NT2/D1 (cell line): ENCODE measurements at regions not wholly inside any gene's neighbourhood (a gene's known extent, or its start where the extent isn't known, plus 50 kb on each side); places are given as distances from the start of the nearest gene placed in this dataset.
"Not testable (repeated sequence)": the region's sequence is repeated elsewhere in the genome, so short reads cannot be mapped to it uniquely, and the experiment has no call there.

Experiments
- DNase-seq: peaks from one replicate; pipeline ENCODE4 v3.0.0-alpha.2; 2011; ENCODE audit warnings: low read depth, low spot score
- H3K27me3 ChIP-seq: 2 replicates; pipeline ENCODE4 v1.6.0; 2011; ENCODE audit warnings: mild to moderate bottlenecking; ENCODE audit not compliant: insufficient read length, insufficient read depth
- H3K36me3 ChIP-seq: 2 replicates; pipeline ENCODE4 v1.6.1; 2011; ENCODE audit warnings: mild to moderate bottlenecking, low read length, mixed read lengths; ENCODE audit not compliant: insufficient read depth, insufficient read length
- H3K4me1 ChIP-seq: 2 replicates; pipeline ENCODE4 v1.5.1; 2011; ENCODE audit not compliant: insufficient read depth, insufficient read length
- H3K4me3 ChIP-seq: 2 replicates; pipeline ENCODE4 v1.5.1; 2011; ENCODE audit warnings: low read depth; ENCODE audit not compliant: insufficient read length
- H3K9ac ChIP-seq: 2 replicates; pipeline ENCODE4 v1.6.0; 2011; ENCODE audit warnings: low read depth; ENCODE audit not compliant: insufficient read length
- H3K9me3 ChIP-seq: 2 replicates; pipeline ENCODE4 v1.5.1; 2011; ENCODE audit warnings: mild to moderate bottlenecking, low read length; ENCODE audit not compliant: insufficient read depth
- SUZ12 ChIP-seq: IDR thresholded peaks from 2 replicates; pipeline ENCODE4 v1.6.1; 2011; ENCODE audit not compliant: insufficient read length, insufficient read depth; ENCODE audit errors: extremely low read depth
- YY1 ChIP-seq: IDR thresholded peaks from 2 replicates; pipeline ENCODE4 v1.6.1; 2011; ENCODE audit not compliant: insufficient read length, insufficient read depth
- ZNF274 ChIP-seq: IDR thresholded peaks from 2 replicates; pipeline ENCODE4 v1.6.1; 2011; ENCODE audit warnings: mild to moderate bottlenecking, low read depth, low read length

DNA sequence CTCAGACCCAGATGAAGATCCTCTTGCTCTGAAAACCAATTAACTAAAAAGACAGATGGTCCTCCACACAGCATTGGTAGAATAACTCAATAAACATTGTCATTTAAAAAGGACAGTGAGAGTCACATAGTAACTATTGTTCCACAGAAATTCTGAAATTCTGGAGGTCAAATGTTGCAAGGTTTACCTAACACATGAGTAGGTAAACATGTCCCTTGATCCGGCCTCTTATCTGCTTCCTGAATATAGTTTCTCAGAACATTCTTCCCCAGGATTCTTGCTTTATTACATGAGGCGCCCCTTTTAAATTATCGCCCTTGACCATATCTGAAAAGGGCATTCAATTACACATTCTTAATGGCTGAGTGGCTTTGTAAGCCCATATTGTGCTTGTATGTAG is 270.7 kb downstream of the SEMA3D start:
- H3K9ac ChIP-seq: no peak overlapping the region
- H3K9me3 ChIP-seq: no peaks in the 10 kb centered on the region
- H3K27me3 ChIP-seq: no peaks in the 10 kb centered on the region
- no peak for DNase-seq
- no peak overlapping the region for H3K4me3 ChIP-seq
- TF ChIP-seq SUZ12: no peak
- no peak for TF ChIP-seq ZNF274
- TF ChIP-seq YY1: no peak
- H3K4me1 ChIP-seq: no peaks in the 10 kb centered on the region
- H3K36me3 ChIP-seq: no peaks in the 10 kb centered on the region

DNA sequence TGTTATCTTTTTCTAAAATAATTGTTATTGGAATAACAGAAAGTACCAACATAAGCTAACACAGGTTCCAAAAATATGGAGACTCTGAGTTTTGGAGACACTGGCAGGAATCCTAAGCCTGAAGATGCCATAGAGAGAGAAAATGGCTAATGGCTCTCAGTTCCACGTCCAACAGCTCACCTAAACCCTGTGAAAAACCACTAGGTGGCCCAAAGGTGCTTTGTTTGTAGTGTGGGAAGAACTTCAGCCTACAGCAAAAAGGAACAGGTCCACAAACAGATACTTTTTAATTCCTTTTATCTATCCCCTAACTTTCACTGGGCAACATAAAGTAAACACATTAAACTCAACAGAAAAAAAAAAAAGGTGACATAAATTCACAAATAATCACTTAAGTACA is 272.3 kb downstream of the SEMA3D start:
- Histone ChIP-seq H3K27me3 (no peaks in the 10 kb centered on the region), H3K9me3 (no peaks in the 10 kb centered on the region), H3K36me3 (no peaks in the 10 kb centered on the region), H3K4me3 (no peak overlapping the region), H3K4me1 (no peaks in the 10 kb centered on the region), H3K9ac (no peak overlapping the region)
- no peak for TF ChIP-seq SUZ12
- TF ChIP-seq YY1: no peak
- TF ChIP-seq ZNF274: no peak
- no peak for DNase-seq

DNA sequence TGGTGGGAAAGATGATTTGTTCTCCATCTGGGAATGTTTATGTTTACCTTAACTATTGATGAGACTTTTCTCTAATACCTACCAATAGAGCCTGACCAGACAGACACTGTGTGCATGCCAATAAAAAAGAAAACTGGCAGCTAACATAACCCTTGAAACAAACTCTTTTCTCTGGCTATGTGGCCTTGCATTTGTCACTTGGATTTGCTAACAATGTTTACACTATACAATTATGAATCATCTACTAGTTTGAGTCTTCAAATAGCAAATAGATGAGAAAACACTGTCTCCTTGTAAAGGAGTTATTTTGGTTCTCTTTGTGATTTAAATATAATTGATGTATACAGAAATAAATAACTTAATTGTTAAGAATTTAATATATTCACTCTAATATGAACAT is 273.1 kb downstream of the SEMA3D start:
- Histone ChIP-seq H3K4me1 (no peaks in the 10 kb centered on the region), H3K9me3 (no peaks in the 10 kb centered on the region), H3K27me3 (no peaks in the 10 kb centered on the region), H3K36me3 (no peaks in the 10 kb centered on the region), H3K4me3 (no peak overlapping the region), H3K9ac (no peak overlapping the region)
- no peak for DNase-seq
- TF ChIP-seq SUZ12 (no peak), YY1 (no peak), ZNF274 (no peak)

DNA sequence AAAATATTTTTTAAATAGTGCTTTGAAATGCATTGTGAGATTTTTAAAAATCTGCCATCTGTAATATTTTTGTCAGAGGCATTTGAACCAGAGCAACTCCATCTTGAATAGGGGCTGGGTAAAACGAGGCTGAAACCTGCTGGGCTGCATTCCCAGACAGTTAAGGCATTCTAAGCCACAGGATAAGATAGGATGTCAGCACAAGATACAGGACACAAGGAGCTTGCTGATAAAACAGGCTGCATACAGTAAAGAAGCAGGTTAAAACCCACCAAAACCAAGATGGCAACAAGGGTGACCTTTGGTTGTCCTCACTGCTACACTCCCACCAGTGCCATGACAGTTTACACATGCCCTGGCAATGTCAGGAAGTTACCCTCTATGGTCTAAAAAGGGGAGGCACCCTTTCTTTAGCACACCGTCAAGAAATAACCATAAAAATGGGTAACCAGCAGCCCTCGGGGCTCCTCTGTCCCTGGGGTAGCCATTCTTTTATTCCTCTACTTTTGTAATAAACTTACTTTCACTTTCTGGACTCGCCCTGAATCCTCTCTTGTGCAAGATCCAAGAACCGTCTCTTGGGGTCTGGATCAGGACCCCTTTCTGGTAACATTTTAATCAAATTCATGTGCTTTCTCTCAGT is 273.7 kb downstream of the SEMA3D start:
- Histone ChIP-seq H3K9me3 (no peaks in the 10 kb centered on the region), H3K36me3 (no peaks in the 10 kb centered on the region), H3K4me1 (no peaks in the 10 kb centered on the region), H3K27me3 (no peaks in the 10 kb centered on the region), H3K9ac (no peak overlapping the region), H3K4me3 (no peak overlapping the region)
- DNase-seq: no peak
- TF ChIP-seq YY1 (no peak), ZNF274 (no peak), SUZ12 (no peak)

DNA sequence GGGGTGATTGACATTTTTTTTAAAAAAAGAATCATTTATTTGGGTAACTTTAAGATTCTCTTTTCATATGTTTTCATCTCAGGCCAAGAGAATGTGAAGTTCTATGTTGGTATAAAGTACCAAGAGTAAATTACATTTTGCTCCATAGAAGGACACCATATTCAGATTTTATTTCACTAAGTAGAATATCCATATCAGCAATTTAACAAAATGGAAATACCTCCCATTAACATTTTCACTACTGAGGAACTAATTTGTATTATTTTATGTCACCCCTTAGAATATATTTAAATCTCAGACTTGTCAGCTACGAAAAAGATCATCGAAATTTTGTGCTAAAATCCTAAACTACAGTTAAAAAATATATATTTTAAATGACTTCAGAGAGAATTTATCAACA is 274.3 kb downstream of the SEMA3D start:
- no peak overlapping the region for H3K4me3 ChIP-seq
- H3K9me3 ChIP-seq: no peaks in the 10 kb centered on the region
- no peaks in the 10 kb centered on the region for H3K4me1 ChIP-seq
- H3K36me3 ChIP-seq: no peaks in the 10 kb centered on the region
- no peak for DNase-seq
- no peak overlapping the region for H3K9ac ChIP-seq
- TF ChIP-seq YY1: no peak
- TF ChIP-seq SUZ12: no peak
- no peak for TF ChIP-seq ZNF274
- no peaks in the 10 kb centered on the region for H3K27me3 ChIP-seq

DNA sequence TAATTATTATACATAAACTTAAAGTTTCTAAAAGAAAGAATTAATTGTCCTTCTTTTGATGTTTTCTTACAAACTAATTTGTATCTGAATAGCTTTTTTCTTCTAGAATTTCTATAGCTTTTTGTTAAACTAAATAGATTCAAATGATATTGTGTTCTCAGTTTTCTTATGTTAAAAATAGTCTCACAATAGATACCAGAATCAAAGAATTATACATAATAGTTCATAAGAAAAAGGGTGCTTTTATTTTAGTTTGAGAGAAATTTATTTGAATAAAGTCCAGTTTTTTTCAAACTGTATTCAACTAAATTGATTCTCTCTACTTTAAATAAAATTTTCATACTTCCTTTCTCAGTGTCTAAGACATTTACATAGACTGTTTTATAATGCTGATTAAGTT is 274.8 kb downstream of the SEMA3D start:
- H3K27me3 ChIP-seq: no peaks in the 10 kb centered on the region
- H3K4me3 ChIP-seq: no peak overlapping the region
- H3K36me3 ChIP-seq: no peaks in the 10 kb centered on the region
- no peaks in the 10 kb centered on the region for H3K9me3 ChIP-seq
- no peak overlapping the region for H3K9ac ChIP-seq
- DNase-seq: no peak
- no peaks in the 10 kb centered on the region for H3K4me1 ChIP-seq
- TF ChIP-seq YY1 (no peak), ZNF274 (no peak), SUZ12 (no peak)

DNA sequence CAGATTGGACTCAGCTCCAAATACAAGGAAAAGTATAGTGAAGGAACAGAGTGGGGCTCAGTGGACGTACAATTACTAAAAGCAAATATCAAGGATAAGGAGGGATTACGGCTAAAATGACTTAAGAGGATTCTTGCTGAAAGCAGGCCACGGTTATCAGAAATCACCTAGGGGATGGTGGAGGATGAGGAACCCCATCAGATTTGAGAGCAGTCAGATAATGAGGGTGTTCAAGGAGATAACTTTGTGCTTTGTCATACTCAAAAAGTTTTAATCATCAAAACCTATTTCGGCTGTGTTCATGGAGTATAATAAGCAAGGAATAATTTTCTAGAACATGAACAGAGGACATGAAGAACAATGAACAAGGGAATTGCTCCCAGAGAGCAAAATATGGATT is 275.8 kb downstream of the SEMA3D start:
- H3K27me3 ChIP-seq: no peaks in the 10 kb centered on the region
- TF ChIP-seq YY1: no peak
- no peak for TF ChIP-seq SUZ12
- no peak for TF ChIP-seq ZNF274
- H3K4me1 ChIP-seq: no peaks in the 10 kb centered on the region
- H3K9ac ChIP-seq: no peak overlapping the region
- H3K4me3 ChIP-seq: no peak overlapping the region
- H3K36me3 ChIP-seq: no peaks in the 10 kb centered on the region
- DNase-seq: no peak
- H3K9me3 ChIP-seq: no peaks in the 10 kb centered on the region

DNA sequence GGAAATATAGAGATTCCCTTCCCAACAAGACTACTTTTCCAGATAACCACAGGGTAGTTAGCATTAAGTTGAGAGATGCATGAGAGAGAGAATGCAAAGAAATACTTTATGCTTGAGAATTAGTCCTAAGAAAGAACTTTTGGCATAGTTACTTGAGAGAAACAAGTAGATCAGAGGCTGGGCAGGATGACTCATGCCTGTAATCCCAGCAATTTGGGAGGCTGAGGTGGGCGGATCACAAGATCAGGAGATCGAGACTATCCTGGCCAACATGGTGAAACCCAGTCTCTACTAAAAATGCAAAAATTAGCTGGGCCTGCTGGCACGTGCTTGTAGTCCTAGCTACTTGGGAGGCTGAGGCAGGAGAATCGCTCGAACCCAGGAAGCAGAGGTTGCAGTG is 276.5 kb downstream of the SEMA3D start:
- not testable (repeated sequence) for DNase-seq, H3K9ac ChIP-seq, H3K9me3 ChIP-seq, H3K4me3 ChIP-seq, H3K27me3 ChIP-seq, H3K36me3 ChIP-seq, H3K4me1 ChIP-seq
